Cerebellar nuclear complex (tissue), 1 donor: ENCODE measurements at regions not wholly inside any gene's neighbourhood (a gene's known extent, or its start where the extent isn't known, plus 50 kb on each side); places are given as distances from the start of the nearest gene placed in this dataset.
A peak's percentile ranks its signal among the peaks of the same experiment; 100 is the strongest.

ENCODE experiments used
- DNase-seq, 2 experiments: peaks; one replicate each; lab custom pipeline; 2025; lab: John Stamatoyannopoulos, UW

DNA sequence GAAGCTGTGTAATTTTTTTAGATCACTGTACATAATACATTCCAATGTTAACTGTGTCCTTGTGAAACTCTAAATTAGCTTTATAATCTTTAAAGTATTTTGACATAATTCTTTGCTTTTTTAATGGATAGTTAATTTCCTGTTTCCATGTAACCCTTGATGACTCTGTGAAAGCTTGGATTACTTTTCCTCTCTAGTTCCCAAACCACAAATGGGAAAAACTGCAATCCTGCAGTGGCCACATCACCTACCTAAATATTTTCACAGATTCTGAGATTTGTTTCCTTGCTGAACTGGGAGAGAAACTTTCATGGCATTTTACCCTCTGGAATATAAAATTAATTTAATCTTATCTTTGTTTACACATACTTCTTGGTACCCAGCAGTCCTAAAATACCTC lies 161.6 kb upstream of the CCDC68 start:
- no peak for DNase-seq

DNA sequence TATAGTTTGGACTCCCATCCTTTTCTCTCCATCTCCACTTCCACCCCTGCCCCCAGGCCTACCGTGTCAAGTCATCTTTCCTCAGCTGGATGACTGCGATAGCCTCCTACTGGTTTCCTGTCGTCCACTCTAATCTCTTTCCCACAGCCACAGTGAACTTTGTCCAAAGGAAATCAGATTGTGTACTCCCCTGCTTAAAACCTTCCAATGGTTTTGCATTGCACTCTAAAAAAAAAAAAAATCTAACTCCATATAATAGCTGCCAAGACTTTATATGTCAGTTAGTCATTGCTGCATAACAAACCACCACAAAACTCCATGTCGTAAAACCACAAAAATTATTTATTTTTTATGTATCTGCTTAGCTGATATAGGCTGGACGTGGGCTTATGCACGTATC lies 160.2 kb upstream of the CCDC68 start:
- no peak for DNase-seq

DNA sequence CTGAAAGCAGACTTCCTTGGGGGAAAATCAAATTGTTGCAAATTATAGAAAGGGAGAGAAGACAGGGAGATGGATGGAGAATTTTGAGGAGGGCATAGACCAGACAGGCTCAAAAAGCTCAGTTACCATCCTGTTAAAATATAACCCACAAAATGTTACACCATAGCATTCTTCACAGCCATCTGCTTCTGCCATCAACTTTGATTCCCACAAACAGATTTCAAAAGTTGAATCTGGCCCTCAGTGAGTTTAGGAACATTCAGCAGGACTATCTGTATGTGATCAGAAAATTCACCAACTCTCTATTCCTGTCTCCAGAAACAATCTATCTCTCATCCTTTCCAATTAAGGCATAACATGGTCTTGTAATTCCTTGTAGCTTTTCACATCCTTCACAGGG lies 159.8 kb upstream of the CCDC68 start:
- DNase-seq = no peak

DNA sequence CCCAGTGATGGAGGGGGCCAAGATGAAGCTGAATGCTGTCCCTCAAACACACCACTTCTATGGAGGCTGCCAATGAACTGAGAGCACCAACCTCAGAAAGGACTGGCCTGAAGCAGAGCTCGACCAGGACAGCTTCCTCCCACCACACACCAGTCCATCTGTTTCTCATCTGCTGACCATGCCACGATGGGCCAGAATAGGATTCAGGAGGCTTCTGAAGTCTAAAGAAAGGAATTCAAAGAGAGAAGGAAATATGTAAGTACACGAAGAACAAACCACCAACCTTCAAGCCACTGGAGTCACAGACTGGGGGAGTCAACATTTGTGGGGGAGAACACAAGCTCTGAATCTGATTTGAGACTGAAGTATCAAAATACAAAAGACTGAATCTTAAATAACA lies 157.6 kb upstream of the CCDC68 start:
- DNase-seq = no peak

DNA sequence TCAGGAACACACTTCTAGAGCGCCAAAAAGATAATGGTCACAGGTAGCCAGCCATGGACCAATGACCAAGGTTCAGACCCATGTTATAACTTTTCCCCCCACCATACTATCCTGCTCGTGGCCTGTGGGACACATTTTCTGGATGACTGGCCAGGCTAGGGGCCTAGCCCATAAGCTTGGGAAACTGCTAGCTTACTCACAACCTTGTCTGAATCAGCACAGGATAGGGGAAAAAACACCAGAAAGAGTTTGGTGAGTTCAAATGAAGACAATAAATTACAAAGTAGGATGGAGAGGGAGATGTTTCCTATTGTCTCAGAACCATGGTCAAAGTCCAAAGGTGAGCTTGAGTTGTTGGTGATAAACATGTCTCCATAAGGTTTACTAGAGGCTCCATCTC lies 156.3 kb upstream of the CCDC68 start:
- DNase-seq = no peak

DNA sequence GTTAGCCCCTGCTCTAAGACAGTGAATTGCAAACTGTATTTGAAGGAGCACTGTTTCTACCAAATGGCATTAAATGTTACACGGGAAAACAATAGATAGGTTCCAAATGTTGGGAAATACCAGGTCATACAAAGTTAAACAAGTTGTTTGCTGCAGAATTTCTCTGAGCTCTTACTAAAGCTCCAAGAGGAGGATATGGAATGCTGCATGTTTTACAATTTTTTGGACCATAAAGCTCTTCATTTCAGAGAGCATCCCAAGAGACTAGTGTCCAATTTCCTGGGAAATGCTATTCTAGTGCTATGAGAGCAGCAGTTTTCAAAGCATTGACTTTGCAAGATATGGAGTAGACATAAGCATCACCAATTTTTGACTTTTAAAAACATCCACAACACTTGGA lies 155.6 kb upstream of the CCDC68 start:
- DNase-seq = no peak

DNA sequence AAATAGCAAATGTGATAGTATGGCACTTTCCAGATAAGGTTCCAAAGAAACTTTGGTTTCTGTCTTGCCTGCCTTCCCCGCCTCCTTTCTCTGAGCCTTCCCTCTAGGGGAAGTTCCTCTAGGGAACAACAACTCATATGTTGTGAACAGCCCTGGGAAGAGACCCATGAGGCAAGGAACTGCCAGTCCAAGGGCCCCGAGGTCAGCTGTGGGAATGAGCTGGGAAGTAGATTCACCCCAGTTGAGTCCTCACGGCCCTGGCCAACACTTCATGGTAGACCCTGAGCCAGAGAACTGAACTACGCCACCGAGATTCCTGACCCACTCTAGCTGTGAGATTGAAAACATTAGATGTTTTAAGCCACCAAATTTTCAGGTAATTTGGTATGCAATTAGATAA lies 154.5 kb upstream of the CCDC68 start:
- DNase-seq = no peak

DNA sequence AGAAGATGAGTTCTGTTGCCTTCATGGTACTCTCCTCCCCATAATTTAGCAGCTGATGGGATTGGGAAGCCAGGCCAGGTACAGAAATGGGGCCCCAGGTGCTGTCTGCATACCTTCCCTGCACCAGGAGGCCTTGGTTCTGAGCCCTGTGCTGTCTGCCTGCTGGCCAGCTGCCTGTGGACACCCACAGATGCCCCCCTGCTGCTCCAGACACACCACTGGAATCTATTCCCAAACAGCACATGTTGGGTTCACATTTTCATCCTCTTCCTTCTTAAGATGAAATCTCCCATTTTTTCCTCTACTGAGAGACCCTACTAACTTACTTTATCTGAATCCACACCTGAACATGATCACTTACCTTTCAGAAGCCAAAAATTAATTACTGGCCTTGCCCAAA lies 152.0 kb upstream of the CCDC68 start:
- no peak for DNase-seq

DNA sequence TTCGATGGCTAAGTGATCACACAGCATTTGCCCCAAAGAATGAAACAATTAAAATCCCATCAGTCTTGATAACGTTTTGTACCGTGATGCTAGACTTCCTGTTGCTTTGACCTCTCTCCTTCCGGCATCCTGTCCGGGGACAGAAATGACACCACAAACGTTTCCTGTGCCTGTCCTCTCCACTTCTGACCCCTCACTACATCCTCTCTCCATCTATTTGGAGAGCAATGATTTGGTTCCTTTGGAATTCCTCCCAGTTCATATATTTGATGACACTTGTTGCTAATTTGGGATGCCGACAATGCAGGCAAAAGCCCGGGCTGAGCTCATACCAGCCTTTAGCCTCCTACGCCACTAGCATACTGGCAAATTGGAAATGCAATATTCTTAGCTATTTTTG lies 151.2 kb upstream of the CCDC68 start:
- no peak for DNase-seq

DNA sequence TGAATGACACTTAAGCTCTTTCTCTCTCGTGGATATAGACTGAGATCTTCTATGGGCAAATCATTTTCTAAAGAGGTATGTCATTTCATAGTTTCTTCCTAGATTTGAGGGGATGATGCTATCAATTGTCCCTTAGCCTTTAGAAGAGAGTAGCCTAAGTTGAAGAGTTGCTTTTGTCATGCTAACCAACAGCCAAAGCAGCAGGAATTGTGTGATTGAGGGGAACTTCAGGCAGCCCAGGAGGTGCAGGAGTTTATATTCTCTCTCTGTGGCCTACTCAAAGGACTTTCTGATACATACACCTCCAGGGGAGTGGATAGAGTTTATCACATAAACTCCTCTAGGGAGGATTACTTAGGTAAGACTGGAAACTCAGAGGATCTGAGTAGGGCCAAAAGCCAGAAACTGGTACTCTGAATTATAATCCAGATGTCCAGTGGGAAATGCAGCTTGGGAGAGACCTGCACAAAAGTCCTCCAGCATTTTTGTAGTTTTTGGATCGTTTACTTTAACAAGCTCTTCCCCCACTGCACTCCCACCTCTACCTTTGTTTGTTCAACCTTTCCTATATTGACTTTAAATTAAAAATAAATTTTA lies 150.7 kb upstream of the CCDC68 start:
- no peak for DNase-seq

DNA sequence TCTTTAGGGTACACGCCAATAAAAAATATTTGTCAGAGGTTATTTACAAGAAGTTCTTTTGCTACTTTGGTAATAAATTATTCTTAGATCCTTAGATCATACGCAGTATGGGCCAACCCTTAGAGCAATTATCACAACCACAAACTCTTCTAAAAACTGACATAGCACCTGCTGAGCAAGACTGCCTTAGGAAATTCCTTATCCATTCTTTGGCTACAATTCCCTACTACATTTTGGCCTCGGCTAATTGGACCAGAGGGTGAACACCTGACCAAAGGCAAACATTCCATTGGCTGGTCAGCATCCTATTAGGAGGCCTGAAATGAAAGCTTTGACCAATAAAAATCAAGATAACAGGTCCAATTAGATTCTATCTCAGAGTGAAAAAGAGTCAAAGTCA lies 147.6 kb upstream of the CCDC68 start:
- DNase-seq = no peak

DNA sequence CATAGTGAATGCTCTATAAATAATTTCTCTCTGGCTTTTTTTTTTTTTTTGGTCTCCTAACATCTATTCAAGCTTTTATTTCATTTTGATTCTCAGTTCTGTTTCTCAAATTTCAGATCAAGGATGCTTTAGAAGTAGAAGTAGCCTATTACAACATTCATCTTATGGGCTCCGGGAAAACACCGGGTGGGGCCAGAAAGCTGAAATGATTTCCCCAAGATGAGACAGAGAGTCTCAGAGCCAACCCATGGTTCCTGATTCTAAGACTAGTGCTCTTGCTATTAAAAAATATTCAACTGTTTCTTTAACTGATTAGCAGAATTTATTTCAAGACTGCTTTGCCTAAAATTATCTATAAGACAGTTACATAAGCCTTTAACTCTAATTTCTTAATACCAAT lies 147.2 kb upstream of the CCDC68 start:
- no peak for DNase-seq

DNA sequence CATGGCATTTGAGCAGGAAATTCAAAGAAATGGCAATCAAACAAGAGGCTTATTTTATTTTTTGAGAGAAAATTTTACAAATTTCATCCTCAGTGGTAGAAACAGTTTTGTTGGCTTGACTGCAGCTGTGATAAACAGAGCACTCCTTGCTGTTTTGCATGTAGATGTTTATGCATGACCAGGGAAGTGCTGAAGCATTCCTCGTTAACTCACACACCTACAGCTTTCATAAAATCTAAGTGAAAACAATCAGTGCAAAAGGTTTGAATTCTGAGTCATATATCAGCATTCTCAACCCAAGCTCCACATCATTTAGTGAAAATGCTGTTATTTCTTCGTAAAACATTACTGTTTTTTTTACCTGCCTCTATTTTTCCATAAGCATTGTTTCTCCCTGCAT lies 146.6 kb upstream of the CCDC68 start:
- no peak for DNase-seq

DNA sequence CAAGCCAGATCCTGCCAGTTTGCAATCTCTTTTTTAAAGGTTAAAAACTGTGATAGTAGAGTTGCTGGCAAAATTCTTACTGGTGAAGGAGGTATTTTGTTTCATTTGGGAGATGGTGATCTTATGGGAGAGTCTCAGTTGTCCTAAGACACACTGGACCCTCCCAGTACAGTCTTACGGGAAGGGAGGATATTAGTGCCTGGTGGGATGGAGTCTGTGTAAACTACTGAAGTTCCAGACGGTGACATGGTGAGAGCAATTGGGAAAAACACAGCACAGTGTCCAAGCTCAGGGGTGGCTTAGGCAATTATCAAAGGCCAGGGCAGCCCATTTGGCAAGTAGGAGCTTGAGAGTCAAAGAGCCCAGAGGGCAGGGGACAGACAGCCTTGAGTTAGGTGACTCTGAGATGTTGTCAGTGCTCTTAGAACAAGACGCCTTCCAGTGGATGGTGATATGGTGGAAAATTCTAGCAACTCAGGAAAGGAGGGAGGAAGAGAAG lies 143.7 kb upstream of the CCDC68 start:
- no peak for DNase-seq

DNA sequence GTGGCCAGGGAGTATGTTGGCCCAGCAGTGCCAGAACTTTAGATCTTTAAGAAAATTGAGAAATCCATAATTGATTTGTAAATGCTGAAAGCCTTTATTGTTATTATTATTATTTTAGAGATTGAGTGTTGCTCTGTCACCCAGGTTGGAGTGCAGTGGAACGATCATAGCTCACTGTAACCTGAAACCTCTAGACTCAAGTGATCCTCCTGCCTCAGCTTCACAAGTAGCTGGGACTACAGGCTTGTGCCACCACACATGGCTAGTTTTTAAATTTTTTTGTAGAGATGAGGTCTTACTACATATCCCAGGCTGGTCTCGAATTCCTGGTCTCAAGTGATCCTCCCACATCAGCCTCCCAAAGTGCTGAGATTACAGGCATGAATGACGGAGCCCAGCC lies 143.2 kb upstream of the CCDC68 start:
- DNase-seq = no peak

DNA sequence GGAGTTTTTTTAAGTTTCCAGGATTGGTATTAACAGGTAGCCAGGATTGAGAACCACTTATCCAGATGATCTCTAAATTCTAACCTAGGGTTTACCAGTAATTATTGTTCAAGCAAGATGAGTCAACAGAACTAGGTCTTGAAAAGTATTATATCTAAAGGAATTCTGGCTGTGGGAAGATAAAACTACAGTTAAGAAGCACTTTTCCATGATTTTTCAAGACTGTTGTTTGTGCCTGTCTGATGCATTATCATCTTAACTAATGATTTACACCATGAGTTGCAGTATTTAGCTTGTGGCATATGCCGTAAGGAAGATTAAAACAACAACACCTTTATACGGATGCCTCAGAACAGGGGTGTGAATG lies 142.2 kb upstream of the CCDC68 start:
- DNase-seq = no peak

DNA sequence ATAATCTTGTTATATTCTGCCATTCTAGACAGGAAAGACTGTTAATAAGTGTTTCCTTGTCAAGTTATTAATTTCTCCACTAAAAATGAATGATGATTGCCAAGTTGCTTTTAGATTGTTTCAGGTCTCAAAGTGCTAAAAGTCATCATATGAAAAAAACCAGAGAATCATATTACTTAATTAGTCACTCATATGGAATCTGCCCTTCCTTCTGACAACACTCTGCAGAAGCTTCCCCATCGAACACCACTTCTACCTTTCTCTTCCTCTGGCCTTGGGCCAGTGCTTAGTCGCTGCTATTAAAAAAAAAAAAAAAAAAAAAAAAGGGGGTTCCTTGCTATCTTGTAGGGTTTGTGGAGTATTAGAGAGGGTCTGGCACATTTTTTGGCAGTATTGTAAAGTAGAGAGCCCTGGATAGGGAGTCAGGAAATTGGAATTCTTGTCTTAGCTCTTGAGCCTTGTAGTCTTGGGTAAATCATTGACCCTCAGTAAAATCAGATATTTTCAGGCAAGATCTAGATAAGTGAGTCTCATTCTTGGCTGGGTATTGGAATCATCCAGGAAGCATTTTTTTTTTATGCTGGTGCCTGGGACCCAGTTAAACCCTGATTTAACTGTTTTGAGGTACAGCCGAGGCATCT lies 141.7 kb upstream of the CCDC68 start:
- DNase-seq = no peak

DNA sequence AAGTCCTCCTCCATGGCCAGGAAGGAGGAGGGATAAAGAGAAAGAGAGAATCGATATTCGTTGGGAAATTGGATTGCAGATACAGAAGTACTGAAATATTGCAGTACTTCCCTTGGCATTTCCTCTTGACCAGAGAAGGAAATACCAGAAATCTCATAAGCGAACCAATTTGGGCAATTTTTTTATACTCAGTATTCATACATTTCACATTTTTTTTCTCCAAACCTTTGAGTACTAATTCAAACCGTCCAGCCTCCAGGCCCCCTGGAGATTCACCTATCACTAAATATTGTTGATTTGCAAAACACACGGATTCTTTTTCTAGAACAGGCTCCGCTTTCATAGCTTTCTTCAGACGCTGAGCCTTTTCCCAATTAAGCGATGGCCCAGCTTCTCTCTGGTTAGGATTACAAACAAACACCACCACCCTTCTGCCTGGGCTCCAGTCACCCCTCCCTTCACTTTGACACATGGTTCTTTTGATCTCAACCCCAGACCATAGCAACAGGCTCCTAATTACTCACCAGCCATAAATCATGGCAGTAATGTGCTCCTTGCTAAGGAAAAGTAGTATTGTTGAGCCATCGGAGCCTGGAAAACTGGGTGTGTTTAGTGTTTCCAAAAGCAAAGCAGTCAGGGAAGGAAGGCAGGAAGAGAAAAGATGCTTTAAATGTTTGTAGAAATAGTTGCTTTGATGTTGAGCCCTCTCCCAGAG lies 138.4 kb upstream of the CCDC68 start:
- DNase-seq = no peak

DNA sequence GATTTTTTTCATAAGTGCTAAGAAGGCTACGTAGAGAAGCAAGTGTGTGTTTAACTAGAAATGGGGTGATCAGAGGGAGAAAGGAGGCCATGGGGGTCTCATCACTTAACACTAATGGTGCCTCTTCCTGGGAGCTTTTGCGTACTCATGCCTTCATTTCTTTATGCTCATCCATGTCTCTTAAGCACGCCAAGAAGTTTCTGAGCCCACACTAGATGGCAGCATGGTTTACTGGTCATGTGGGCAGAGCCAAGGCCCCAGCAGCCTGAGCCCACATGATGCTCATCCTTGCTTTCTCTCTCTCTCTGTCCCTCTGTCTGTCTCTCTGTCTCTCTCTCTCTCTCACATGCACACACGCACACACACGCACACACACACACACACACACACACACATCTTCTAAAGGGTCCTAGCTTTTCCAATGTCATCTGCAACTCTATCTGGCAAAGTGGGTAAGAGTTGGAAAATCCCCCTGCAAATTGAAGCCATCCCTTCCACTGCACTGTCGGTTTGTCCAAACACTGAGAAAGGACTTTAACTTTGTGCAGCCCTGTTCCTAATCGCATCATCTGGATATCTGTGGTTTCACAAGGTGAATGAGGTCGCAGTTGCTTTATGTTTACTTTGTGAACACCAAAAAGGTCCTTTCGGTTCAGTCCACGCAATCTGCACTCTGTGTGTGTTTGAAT lies 137.1 kb upstream of the CCDC68 start:
- DNase-seq = peak in 1 of 2 experiments; percentile 42

DNA sequence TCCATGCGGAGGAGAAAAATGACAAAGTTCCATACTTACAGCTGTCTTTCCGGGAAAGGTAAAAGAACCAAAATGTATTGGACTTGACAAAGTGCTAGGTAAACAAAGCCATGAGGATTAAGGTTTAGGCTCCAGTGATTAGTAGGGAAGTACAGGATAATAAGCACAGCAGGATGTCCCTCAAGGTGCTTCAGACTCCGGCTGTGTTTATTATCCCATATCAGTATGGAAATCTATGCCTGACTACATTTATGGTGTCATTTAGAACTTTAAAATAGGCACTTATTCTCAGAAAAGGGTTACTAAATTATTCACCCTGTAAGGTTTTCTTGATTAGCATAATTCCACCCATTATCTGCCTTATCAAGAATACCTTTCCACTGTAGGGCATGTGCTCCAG lies 136.3 kb upstream of the CCDC68 start:
- DNase-seq = no peak

DNA sequence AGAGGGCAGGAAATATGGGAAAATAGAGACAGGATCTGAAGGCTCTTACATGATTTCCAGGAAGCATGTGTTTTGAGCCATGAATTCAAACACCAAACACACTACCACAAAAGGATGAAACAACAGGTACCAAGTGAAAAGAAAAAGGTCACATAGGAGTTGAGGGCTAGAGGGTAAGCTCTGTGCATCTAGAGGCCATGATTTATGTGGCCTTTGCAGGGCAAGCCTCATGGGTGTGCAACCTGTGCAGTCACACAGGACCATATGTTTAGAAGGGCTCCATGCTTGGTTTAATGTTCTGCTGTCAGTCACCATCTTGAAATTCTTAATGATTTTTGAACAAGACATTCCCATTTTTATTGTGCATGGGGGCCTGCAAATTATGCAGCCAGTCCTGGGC lies 134.5 kb upstream of the CCDC68 start:
- DNase-seq = no peak

DNA sequence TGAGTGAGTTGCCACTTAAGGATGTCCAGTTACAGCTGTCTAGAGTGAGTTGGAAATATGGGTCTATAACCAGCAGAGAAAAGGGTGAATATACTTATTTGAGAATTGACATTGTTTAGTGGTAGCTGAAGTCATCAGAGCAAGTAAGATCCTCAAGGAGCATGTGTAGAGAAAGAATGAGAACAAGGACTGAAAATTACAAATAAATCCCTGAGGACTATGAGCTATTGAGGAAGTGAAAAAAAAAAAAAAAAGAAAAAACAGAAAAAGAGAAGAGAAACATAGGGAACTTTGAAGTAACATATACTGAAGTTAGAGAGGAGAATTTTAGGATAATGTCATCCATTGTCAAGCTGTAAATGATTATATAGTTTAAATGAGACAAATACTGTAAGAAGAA lies 134.0 kb upstream of the CCDC68 start:
- DNase-seq = no peak

DNA sequence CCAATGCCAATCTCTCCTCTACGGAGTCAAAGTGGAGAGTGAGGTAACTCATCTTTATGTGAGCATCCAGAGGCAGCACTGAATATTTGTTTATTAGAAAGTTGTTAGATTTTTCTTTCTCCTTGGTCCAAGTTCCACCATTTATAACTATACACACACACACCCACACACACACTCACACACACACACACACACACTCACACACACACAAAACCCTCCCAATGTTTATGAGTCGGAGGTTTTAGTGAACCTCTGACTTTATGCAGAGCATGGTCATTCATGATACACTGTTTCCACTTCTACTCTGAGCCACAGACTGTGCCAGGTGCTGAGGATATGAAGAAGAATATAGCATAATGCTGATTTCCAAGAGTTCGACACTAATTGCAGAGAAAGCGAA lies 132.9 kb upstream of the CCDC68 start:
- DNase-seq = no peak
